ENCODE measurements at regions not wholly inside any gene's neighbourhood (a gene's known extent, or its start where the extent isn't known, plus 50 kb on each side); places are given as distances from the start of the nearest gene placed in this dataset.
A peak's percentile ranks its signal among the peaks of the same experiment; 100 is the strongest.

DNA sequence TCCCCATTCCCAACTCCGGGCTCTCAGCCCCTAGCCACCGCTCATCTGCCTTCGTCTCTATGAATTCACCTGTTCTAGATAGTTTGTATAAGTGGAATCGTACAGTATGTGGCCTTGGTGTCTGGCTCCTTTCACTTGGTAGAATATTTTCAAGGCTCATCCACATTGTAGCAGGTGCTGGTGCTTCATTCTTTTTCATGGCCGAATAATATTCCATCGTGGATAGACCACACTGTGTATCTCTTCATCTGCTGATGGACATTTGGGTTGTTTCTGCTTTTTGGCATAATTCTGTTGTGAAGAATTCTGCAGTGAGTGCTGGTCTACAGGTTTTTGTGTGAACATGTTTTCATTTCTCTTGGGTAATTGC lies 324.2 kb downstream of the SEC14L1 start:
- Histone ChIP-seq H3K4me2 (ENCODE audit: extremely low read depth, insufficient read depth, low read length) (no peak overlapping the region), H4K20me1 (ENCODE audit: control insufficient read depth, extremely low read depth, insufficient read depth, low read length) (peaks cover 3% of the 10 kb centered on the region), H3K27ac (ENCODE audit: insufficient read depth, low read length) (peak overlapping the region; percentile 29)

DNA sequence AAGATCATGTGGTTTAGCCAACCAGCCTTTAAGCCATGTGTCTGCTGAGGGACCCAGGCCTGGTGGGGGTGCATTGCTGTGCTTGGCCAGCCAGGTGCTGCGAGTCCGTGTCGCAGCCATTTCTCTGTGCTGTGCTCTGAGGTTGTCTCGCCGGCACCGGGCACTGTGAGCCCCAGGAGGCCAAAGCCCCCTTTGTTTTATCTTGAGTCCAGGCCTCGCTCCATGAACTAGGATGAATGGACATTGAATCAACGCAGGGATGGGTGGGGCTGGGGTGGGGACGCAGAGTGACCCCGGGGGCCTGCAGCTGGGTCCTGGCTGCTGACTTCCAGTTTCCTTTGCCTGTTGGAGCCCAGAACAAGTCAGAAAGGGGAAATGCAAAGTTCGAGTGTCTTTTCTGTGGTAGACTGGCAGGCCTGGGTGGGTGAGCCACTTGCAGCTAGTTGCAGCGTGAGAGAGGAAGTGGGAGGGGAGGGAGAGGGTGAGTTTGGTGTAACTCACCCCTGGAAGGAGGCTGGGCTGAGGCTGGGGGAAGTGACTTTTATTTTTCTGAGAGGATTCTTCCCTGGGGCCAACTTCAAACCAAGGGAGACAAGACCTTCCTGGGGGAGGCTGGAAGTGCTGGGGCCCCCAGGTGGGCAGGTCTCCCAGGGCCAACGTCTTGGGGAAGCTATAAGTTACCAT lies 324.7 kb downstream of the SEC14L1 start:
- peaks cover 91% of the 10 kb centered on the region for H3K79me2 ChIP-seq (ENCODE audit: control insufficient read depth, insufficient read depth, low read length)

More for the DNA sequence above, 324.2 kb downstream of the SEC14L1 start:
- DNase-seq (ENCODE audit: low read depth in 2 of 2), result no peak
- no peaks in the 10 kb centered on the region for H3K27me3 ChIP-seq (ENCODE audit: control insufficient read depth, insufficient read depth, low read length)
- TF ChIP-seq, protein P1, sequence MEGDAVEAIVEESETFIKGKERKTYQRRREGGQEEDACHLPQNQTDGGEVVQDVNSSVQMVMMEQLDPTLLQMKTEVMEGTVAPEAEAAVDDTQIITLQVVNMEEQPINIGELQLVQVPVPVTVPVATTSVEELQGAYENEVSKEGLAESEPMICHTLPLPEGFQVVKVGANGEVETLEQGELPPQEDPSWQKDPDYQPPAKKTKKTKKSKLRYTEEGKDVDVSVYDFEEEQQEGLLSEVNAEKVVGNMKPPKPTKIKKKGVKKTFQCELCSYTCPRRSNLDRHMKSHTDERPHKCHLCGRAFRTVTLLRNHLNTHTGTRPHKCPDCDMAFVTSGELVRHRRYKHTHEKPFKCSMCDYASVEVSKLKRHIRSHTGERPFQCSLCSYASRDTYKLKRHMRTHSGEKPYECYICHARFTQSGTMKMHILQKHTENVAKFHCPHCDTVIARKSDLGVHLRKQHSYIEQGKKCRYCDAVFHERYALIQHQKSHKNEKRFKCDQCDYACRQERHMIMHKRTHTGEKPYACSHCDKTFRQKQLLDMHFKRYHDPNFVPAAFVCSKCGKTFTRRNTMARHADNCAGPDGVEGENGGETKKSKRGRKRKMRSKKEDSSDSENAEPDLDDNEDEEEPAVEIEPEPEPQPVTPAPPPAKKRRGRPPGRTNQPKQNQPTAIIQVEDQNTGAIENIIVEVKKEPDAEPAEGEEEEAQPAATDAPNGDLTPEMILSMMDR (conservative IDR thresholded peaks at IDR 0.05 in 1 of 2, IDR thresholded peaks at IDR 0.05 in 1 of 2; ENCODE audit: low read depth in 1 of 2, low read length in 2 of 2), result no peak
- TF ChIP-seq EZH2 (IDR thresholded peaks at IDR 0.05; ENCODE audit: low read length, missing control alignments), result no peak
- H3K9ac ChIP-seq (ENCODE audit: insufficient read depth, low read length), result no peak overlapping the region
- peaks cover 91% of the 10 kb centered on the region for H3K79me2 ChIP-seq (ENCODE audit: control insufficient read depth, insufficient read depth, low read length)
- no peaks in the 10 kb centered on the region for H3K9me3 ChIP-seq (ENCODE audit: control insufficient read depth, insufficient read depth, low read depth, low read length)
- no peak overlapping the region for H3K4me3 ChIP-seq (replicated peaks in 1 of 4; ENCODE audit: control extremely low read depth in 1 of 4, insufficient read depth in 1 of 4, low read depth in 3 of 4, low read length in 4 of 4)
- peaks cover 19% of the 10 kb centered on the region for H3K4me1 ChIP-seq (ENCODE audit: control insufficient read depth, extremely low read depth, insufficient read depth, low read length)
- H2AFZ ChIP-seq (ENCODE audit: low read length), result no peak overlapping the region
- peaks cover 5% of the 10 kb centered on the region for H3K36me3 ChIP-seq (ENCODE audit: control insufficient read depth, insufficient read depth, low read length)

DNA sequence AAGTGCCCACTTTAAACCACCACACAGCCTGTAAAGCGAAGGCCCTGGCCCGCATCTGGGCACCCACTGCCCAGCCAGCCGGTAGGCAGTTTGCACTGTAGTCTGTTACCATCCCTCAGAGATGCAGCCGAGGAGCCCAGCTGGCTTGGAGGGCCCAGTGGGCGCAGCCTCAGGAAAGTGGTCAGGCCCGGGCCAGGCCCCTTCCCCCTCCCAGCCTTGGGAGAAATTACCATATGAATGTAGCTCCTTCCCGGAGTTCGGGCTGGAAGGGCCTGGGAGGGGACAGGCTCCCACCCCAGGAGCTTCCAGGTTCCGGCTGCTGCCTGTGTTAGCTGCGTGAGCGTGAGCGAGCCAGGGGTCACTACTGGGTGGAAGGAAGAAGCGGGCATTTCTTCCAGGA lies 325.4 kb downstream of the SEC14L1 start:
- peaks cover 7% of the 10 kb centered on the region for H3K36me3 ChIP-seq (ENCODE audit: control insufficient read depth, insufficient read depth, low read length)
- H3K79me2 ChIP-seq (ENCODE audit: control insufficient read depth, insufficient read depth, low read length), result peaks cover 93% of the 10 kb centered on the region
- peak overlapping the region; percentile 17 for H3K27ac ChIP-seq (ENCODE audit: insufficient read depth, low read length)

More for the DNA sequence above, 324.7 kb downstream of the SEC14L1 start:
- H3K9ac ChIP-seq (ENCODE audit: insufficient read depth, low read length), result no peak overlapping the region
- no peak overlapping the region for H3K4me3 ChIP-seq (replicated peaks in 1 of 4; ENCODE audit: control extremely low read depth in 1 of 4, insufficient read depth in 1 of 4, low read depth in 3 of 4, low read length in 4 of 4)
- peaks cover 3% of the 10 kb centered on the region for H4K20me1 ChIP-seq (ENCODE audit: control insufficient read depth, extremely low read depth, insufficient read depth, low read length)
- H3K9me3 ChIP-seq (ENCODE audit: control insufficient read depth, insufficient read depth, low read depth, low read length), result no peaks in the 10 kb centered on the region
- peak; percentile 76 to 80 for DNase-seq (ENCODE audit: low read depth in 2 of 2)
- peaks cover 19% of the 10 kb centered on the region for H3K4me1 ChIP-seq (ENCODE audit: control insufficient read depth, extremely low read depth, insufficient read depth, low read length)
- no peaks in the 10 kb centered on the region for H3K27me3 ChIP-seq (ENCODE audit: control insufficient read depth, insufficient read depth, low read length)
- H3K36me3 ChIP-seq (ENCODE audit: control insufficient read depth, insufficient read depth, low read length), result peaks cover 7% of the 10 kb centered on the region
- H2AFZ ChIP-seq (ENCODE audit: low read length), result no peak overlapping the region
- no peak overlapping the region for H3K4me2 ChIP-seq (ENCODE audit: extremely low read depth, insufficient read depth, low read length)
- peak overlapping the region; percentile 29 for H3K27ac ChIP-seq (ENCODE audit: insufficient read depth, low read length)
- no peak for TF ChIP-seq EZH2 (IDR thresholded peaks at IDR 0.05; ENCODE audit: low read length, missing control alignments)

More for the DNA sequence above, 325.4 kb downstream of the SEC14L1 start:
- Histone ChIP-seq H3K4me3 (replicated peaks in 1 of 4; ENCODE audit: control extremely low read depth in 1 of 4, insufficient read depth in 1 of 4, low read depth in 3 of 4, low read length in 4 of 4) (no peak overlapping the region), H4K20me1 (ENCODE audit: control insufficient read depth, extremely low read depth, insufficient read depth, low read length) (peaks cover 5% of the 10 kb centered on the region), H2AFZ (ENCODE audit: low read length) (no peak overlapping the region), H3K9ac (ENCODE audit: insufficient read depth, low read length) (no peak overlapping the region), H3K4me2 (ENCODE audit: extremely low read depth, insufficient read depth, low read length) (no peak overlapping the region), H3K27me3 (ENCODE audit: control insufficient read depth, insufficient read depth, low read length) (no peaks in the 10 kb centered on the region), H3K4me1 (ENCODE audit: control insufficient read depth, extremely low read depth, insufficient read depth, low read length) (peaks cover 23% of the 10 kb centered on the region), H3K9me3 (ENCODE audit: control insufficient read depth, insufficient read depth, low read depth, low read length) (no peaks in the 10 kb centered on the region)
- peak in 1 of 2 donors; percentile 54 for DNase-seq (ENCODE audit: low read depth in 2 of 2)
- TF ChIP-seq, protein P1 (conservative IDR thresholded peaks at IDR 0.05 in 1 of 2, IDR thresholded peaks at IDR 0.05 in 1 of 2; ENCODE audit: low read depth in 1 of 2, low read length in 2 of 2), result no peak
- TF ChIP-seq EZH2 (IDR thresholded peaks at IDR 0.05; ENCODE audit: low read length, missing control alignments), result no peak
